Upper lobe of left lung (tissue), 6 donors: ENCODE measurements at regions not wholly inside any gene's neighbourhood (a gene's known extent, or its start where the extent isn't known, plus 50 kb on each side); places are given as distances from the start of the nearest gene placed in this dataset.
A peak's percentile ranks its signal among the peaks of the same experiment; 100 is the strongest.

Source experiments
- ATAC-seq, 2 donors: fragments of 200-7000 bp; cut with Tn5 transposase; one replicate each; pipeline ENCODE4 v1.9.1; 2022; ENCODE audit warnings: mild to moderate bottlenecking in 2 of 2, moderate library complexity in 2 of 2; ENCODE audit not compliant: low FRiP score in 2 of 2
- DNase-seq, 2 donors: peaks; one replicate each; pipeline ENCODE4 v3.0.0-alpha.2; 2019 to 2020
- H3K27ac ChIP-seq, 4 donors: fragments of 200-600 bp; sonication (generic); one replicate each; pipeline ENCODE4 v1.5.1; 2016 to 2019
- H3K27me3 ChIP-seq, 4 donors: fragments of 200-600 bp; sonication (generic); one replicate each; pipeline ENCODE4 v1.5.1; 2017 to 2019
- H3K36me3 ChIP-seq, 4 donors: fragments of 200-600 bp; sonication (generic); one replicate each; pipeline ENCODE4 v1.5.1; 2016 to 2019
- H3K4me1 ChIP-seq, 4 donors: fragments of 200-600 bp; sonication (generic); one replicate each; pipeline ENCODE4 v1.5.1; 2018 to 2019
- H3K4me3 ChIP-seq, 4 donors: fragments of 200-600 bp; sonication (generic); one replicate each; pipeline ENCODE4 v1.5.1; 2017 to 2019; ENCODE audit warnings: mild to moderate bottlenecking in 2 of 4, moderate library complexity in 1 of 4
- H3K9me3 ChIP-seq, 4 donors: fragments of 200-600 bp; sonication (generic); one replicate each; pipeline ENCODE4 v1.5.1; 2018 to 2019
- EP300 ChIP-seq, 4 donors: sonication (generic); formaldehyde crosslinking; IDR thresholded peaks; one replicate each; pipeline ENCODE4 v1.5.1; 2017; ENCODE audit warnings: antibody characterized with exemption in 4 of 4, control low read depth in 2 of 4
- POLR2A ChIP-seq, 4 donors: fragments of 450-650 bp; IDR thresholded peaks; one replicate each; pipeline ENCODE4 v1.5.1; 2016 to 2017; ENCODE audit warnings: antibody characterized with exemption in 4 of 4, mild to moderate bottlenecking in 2 of 4
- POLR2AphosphoS5 ChIP-seq, 2 donors: sonication (generic); formaldehyde crosslinking; IDR thresholded peaks; one replicate each; pipeline ENCODE4 v1.5.1; 2017; ENCODE audit warnings: antibody characterized with exemption in 2 of 2
- WGBS, 2 donors: methylation state at CpG; one replicate each; pipeline ENCODE4 v1.1.5; 2017 to 2018; 5-methylcytosine and 5-hydroxymethylcytosine counted together
- TF ChIP-seq, protein P1 (sequence below), 6 experiments: fragments of 450-650 bp in 4 of 6; fragments of 200-600 bp in 2 of 6; sonication (generic) in 2 of 6; IDR thresholded peaks; one replicate each; pipeline ENCODE4 v1.5.1; 2016 to 2019; ENCODE audit warnings: antibody characterized with exemption in 6 of 6
- donor health status: DM: no; HTN: no; CAD: no; lungs with moderate emphysema.
- donor health status: DM: no; HTN: yes; CAD: no; lungs with severe emphysema.

DNA sequence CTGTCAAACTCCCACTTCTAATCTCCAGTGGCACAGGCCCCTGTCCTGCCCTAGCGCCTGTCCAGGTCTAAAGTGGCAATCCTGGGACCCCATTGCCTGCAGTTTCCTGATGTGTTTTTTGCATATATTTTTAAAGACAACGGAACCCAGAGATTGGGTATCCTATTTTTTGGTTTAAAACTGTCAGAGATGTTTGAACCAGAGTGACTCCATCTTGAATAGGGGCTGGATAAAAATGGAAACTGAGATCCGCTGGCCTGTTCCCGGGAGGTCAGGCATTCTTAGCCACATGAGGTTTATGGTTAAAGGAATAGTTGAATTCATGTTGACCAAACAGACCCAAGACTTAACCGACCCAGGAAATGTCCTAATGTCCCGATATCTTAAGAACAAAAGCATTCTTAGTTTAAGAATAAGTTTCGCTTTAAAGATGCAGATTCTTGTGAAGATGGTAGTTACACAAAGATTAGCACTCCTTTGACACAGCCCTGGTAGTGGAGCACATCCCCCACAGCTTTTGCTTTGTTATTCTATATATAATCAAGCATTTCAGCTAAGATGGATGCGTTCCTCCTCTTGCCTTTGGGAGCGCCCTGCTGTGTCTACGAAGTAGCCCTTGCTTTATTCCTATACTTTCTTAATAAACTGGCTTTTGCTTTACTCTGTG is 332.1 kb downstream of the UQCRFS1 start:
- no peak for DNase-seq
- no peaks in the 10 kb centered on the region for H3K36me3 ChIP-seq
- H3K27me3 ChIP-seq: no peaks in the 10 kb centered on the region
- H3K9me3 ChIP-seq: no peaks in the 10 kb centered on the region
- H3K27ac ChIP-seq: no peak overlapping the region
- no peak for TF ChIP-seq POLR2A (IDR thresholded peaks at IDR 0.05)
- TF ChIP-seq EP300 (IDR thresholded peaks at IDR 0.05): no peak
- TF ChIP-seq, protein P1, sequence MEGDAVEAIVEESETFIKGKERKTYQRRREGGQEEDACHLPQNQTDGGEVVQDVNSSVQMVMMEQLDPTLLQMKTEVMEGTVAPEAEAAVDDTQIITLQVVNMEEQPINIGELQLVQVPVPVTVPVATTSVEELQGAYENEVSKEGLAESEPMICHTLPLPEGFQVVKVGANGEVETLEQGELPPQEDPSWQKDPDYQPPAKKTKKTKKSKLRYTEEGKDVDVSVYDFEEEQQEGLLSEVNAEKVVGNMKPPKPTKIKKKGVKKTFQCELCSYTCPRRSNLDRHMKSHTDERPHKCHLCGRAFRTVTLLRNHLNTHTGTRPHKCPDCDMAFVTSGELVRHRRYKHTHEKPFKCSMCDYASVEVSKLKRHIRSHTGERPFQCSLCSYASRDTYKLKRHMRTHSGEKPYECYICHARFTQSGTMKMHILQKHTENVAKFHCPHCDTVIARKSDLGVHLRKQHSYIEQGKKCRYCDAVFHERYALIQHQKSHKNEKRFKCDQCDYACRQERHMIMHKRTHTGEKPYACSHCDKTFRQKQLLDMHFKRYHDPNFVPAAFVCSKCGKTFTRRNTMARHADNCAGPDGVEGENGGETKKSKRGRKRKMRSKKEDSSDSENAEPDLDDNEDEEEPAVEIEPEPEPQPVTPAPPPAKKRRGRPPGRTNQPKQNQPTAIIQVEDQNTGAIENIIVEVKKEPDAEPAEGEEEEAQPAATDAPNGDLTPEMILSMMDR (IDR thresholded peaks at IDR 0.05): no peak
- no peak for TF ChIP-seq POLR2AphosphoS5 (IDR thresholded peaks at IDR 0.05)
- 59 to 68% methylated on average over 9 to 10 of the region's 10 CpGs for WGBS, 2 donors
- no peak overlapping the region for H3K4me3 ChIP-seq
- ATAC-seq: no peak
- H3K4me1 ChIP-seq: no peaks in the 10 kb centered on the region

DNA sequence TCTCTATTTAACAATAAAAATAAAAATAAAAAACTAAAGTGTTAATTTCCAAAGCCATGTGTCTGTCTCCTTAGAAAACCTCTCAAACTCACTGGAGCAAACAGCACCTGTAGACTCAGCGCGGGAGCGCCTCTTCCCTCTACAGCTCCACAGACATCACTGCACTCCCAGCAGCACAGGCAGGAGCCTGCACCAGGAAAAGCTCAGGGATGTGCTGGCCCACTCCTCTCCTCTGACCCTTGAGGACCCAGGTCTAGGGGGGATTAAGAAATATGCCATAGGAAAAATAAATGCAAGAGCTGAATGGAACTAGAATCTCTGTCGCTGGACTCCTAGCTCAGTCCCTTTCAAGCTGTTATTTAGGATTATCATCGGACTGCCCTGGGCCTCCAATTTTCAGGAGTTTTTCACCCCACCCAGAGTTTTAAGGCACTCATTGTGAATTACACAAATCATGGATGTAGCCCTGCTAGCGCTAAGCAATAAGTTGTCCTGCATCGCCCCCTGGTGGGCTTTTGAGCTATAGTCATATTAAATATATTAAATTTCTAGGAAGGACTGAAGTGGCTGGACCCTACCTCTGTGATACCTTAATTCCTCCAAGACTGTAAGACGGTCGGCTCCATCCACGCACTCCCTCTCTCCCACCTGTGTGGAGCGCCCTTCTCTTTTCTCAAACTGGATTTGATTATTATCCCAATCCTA is 333.9 kb downstream of the UQCRFS1 start:
- no peaks in the 10 kb centered on the region for H3K4me1 ChIP-seq
- no peaks in the 10 kb centered on the region for H3K9me3 ChIP-seq
- ATAC-seq: peak in 1 of 2 donors; percentile 65
- DNase-seq: peak in 1 of 2 donors; percentile 58
- TF ChIP-seq, protein P1 (IDR thresholded peaks at IDR 0.05): peak in 5 of 6 experiments; percentile 32 to 60 (median 45)
- TF ChIP-seq POLR2AphosphoS5 (IDR thresholded peaks at IDR 0.05): no peak
- H3K36me3 ChIP-seq: no peaks in the 10 kb centered on the region
- no peaks in the 10 kb centered on the region for H3K27me3 ChIP-seq
- no peak overlapping the region for H3K27ac ChIP-seq
- no peak overlapping the region for H3K4me3 ChIP-seq
- 26 to 28% methylated on average over 11 of the region's 11 CpGs for WGBS, 2 donors

DNA sequence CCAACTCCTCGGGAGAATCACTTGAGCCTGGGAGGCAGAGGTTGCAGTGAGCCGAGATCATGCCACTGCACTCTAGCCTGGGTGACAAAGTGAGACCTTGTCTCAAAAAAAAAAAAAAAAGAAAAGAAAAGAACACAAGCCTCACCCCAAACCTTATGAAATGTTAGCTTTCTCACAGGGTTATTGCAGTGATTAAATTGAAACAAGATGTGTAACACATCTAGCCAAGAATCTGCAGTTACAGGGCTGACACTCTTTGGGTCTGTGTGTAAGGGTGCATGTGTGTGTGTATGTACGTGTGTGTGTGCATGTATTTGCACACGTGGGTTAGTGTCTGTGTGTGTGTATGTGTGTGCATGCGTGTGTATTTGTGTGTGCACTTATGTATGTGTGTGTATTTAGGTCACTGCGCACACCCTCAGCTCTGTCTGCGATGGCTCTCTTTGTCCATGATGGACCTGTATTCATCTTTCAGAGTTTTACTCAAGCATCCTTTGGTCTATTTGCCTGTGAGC is 336.3 kb downstream of the UQCRFS1 start:
- H3K4me1 ChIP-seq: no peaks in the 10 kb centered on the region
- H3K9me3 ChIP-seq: no peaks in the 10 kb centered on the region
- no peak overlapping the region for H3K27ac ChIP-seq
- H3K27me3 ChIP-seq: no peaks in the 10 kb centered on the region
- 82 to 83% methylated on average over 7 of the region's 7 CpGs for WGBS, 2 donors
- no peak overlapping the region for H3K4me3 ChIP-seq
- no peaks in the 10 kb centered on the region for H3K36me3 ChIP-seq
- no peak for DNase-seq
- no peak for ATAC-seq
- TF ChIP-seq POLR2AphosphoS5 (IDR thresholded peaks at IDR 0.05): no peak
- no peak for TF ChIP-seq POLR2A (IDR thresholded peaks at IDR 0.05)

DNA sequence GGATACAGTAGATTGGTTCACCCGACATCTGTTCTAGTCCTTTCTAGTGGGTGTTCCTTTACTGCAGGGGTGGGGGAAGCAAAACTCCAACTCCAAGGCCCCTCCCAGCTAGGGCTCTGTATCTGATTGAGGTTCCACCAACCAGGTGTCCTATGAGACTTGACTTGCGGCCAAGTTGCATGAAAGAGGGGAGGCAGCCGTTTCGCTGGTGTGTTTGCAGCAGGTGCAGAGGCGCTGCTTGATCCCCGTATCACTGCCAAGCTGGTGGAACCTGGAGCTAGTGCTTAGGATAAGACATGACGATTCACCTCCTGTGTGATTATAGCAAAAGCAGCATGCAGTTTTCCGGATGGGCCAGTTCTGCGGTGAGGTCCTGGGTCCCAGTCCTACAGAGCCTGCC is 338.2 kb downstream of the UQCRFS1 start:
- 87 to 95% methylated on average over 6 to 9 of the region's 9 CpGs for WGBS, 2 donors
- TF ChIP-seq, protein P1 (IDR thresholded peaks at IDR 0.05): no peak
- TF ChIP-seq POLR2AphosphoS5 (IDR thresholded peaks at IDR 0.05): no peak
- TF ChIP-seq EP300 (IDR thresholded peaks at IDR 0.05): no peak
- TF ChIP-seq POLR2A (IDR thresholded peaks at IDR 0.05): no peak
- Histone ChIP-seq H3K4me3 (no peak overlapping the region), H3K27me3 (no peaks in the 10 kb centered on the region), H3K4me1 (no peaks in the 10 kb centered on the region), H3K27ac (no peak overlapping the region), H3K36me3 (no peaks in the 10 kb centered on the region), H3K9me3 (no peaks in the 10 kb centered on the region)
- ATAC-seq (no peak), DNase-seq (no peak)

DNA sequence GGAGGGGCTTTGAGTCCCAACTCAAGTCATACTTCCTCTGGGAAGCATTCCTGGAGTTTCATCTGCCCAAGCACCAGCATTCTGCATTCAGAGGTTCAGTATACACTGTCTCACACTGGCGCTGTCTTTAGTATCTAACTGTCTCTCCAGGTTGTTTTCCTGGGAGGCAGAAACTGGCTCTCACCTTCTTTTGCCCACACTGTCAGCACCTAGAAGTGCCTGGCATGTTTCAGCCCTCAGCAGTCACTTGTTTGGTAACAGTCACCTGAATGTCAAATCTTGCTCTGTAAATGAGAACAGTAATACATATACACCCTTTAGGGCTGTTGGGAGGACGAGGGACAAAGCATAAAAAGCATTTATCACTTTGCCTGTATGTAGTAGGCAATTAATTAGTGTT is 339.6 kb downstream of the UQCRFS1 start:
- Histone ChIP-seq H3K27ac (no peak overlapping the region), H3K36me3 (no peaks in the 10 kb centered on the region), H3K4me1 (no peaks in the 10 kb centered on the region), H3K4me3 (no peak overlapping the region), H3K9me3 (no peaks in the 10 kb centered on the region), H3K27me3 (no peaks in the 10 kb centered on the region)
- DNase-seq: no peak
- ATAC-seq: no peak
- TF ChIP-seq POLR2AphosphoS5 (IDR thresholded peaks at IDR 0.05) (no peak), EP300 (IDR thresholded peaks at IDR 0.05) (no peak), POLR2A (IDR thresholded peaks at IDR 0.05) (no peak)
- TF ChIP-seq, protein P1 (IDR thresholded peaks at IDR 0.05): no peak
- WGBS, 2 donors: 42 to 47% methylated on average over 2 of the region's 2 CpGs
